Panc1 (cell line): ENCODE measurements at regions not wholly inside any gene's neighbourhood (a gene's known extent, or its start where the extent isn't known, plus 50 kb on each side); places are given as distances from the start of the nearest gene placed in this dataset.

Experiments
- ATAC-seq: fragments of 200-7000 bp; cut with Tn5 transposase; 2 replicates; pipeline ENCODE4 v1.9.1; 2020; ENCODE audit warnings: mild to moderate bottlenecking, moderate library complexity
- BruUV-seq: library from RNA; stranded (reverse); fragments of 400-500 nt; replicated peaks from 2 replicates; lab custom pipeline; 2021; lab: Mats Ljungman, UMichigan
- CTCF ChIA-PET: fragments of 300-600 bp; sonication (Branson Sonifier 250); formaldehyde crosslinking; loops from one replicate; lab custom pipeline; 2022; ENCODE audit warnings: antibody characterized with exemption; lab: Charles Lee
- POLR2A ChIA-PET: fragments of 300-600 bp; sonication (Branson Sonifier 250); formaldehyde crosslinking; loops from one replicate; lab custom pipeline; 2022; ENCODE audit warnings: antibody characterized with exemption; lab: Charles Lee
- DNase-seq: peaks from one replicate; pipeline ENCODE4 v3.0.0-alpha.2; 2010; ENCODE audit warnings: low read depth, low spot score
- H3K27ac ChIP-seq: 2 replicates; pipeline ENCODE4 v1.5.1; 2011; ENCODE audit warnings: mild to moderate bottlenecking, low read length, inconsistent platforms
- H3K27me3 ChIP-seq: fragments of 200-500 bp; sonication (Bioruptor generic); 2 replicates; pipeline ENCODE4 v1.6.0; 2014; ENCODE audit warnings: low read length, inconsistent platforms; ENCODE audit not compliant: control insufficient read depth, insufficient read depth
- H3K36me3 ChIP-seq: fragments of 200-500 bp; sonication (Bioruptor generic); 2 replicates; pipeline ENCODE4 v1.5.1; 2014; ENCODE audit warnings: inconsistent platforms, mild to moderate bottlenecking, low read length, moderate library complexity; ENCODE audit not compliant: control insufficient read depth, insufficient read depth
- H3K4me1 ChIP-seq: 2 replicates; pipeline ENCODE4 v1.5.1; 2011; ENCODE audit warnings: inconsistent platforms, mild to moderate bottlenecking, low read length, moderate library complexity; ENCODE audit not compliant: control insufficient read depth, insufficient read depth
- H3K4me3 ChIP-seq, 2 experiments: 2 replicates each; pipeline ENCODE4 v1.5.1; 2011 to 2012; ENCODE audit warnings: low read depth in 2 of 2, low read length in 2 of 2, mild to moderate bottlenecking in 2 of 2, inconsistent platforms in 1 of 2, moderate library complexity in 1 of 2
- H3K9me3 ChIP-seq: fragments of 200-500 bp; sonication (Bioruptor generic); 2 replicates; pipeline ENCODE4 v1.5.1; 2014; ENCODE audit warnings: low read depth, mild to moderate bottlenecking, inconsistent platforms, low read length, moderate library complexity; ENCODE audit not compliant: control insufficient read depth, insufficient read depth
- CTCF ChIP-seq: fragments of 450-650 bp; IDR thresholded peaks from 2 replicates; pipeline ENCODE4 v1.5.1; 2017; ENCODE audit warnings: mild to moderate bottlenecking
- POLR2AphosphoS5 ChIP-seq: IDR thresholded peaks from 2 replicates; pipeline ENCODE4 v1.6.1; 2012; ENCODE audit warnings: mild to moderate bottlenecking, low read depth, low read length, moderate library complexity
- REST ChIP-seq, 2 experiments: IDR thresholded peaks; 2 replicates each; pipeline ENCODE4 v1.6.1; 2011 to 2012; ENCODE audit warnings: low read depth in 2 of 2, control low read depth in 1 of 2, low read length in 1 of 2, mild to moderate bottlenecking in 1 of 2, moderate library complexity in 1 of 2; ENCODE audit not compliant: insufficient read depth in 1 of 2
- SIN3A ChIP-seq: IDR thresholded peaks from 2 replicates; pipeline ENCODE4 v1.6.1; 2012; ENCODE audit warnings: low read depth, mild to moderate bottlenecking, low read length, moderate library complexity, borderline replicate concordance; ENCODE audit not compliant: insufficient read depth
- TCF7L2 ChIP-seq: IDR thresholded peaks from 2 replicates; pipeline ENCODE4 v1.6.1; 2011; ENCODE audit warnings: mild to moderate bottlenecking, low read depth, low read length, inconsistent platforms
- in situ Hi-C: cut with HindIII; loops from 2 replicates; pipeline ENCODE4 v1.10.0; 2016; ENCODE audit warnings: low sequenced_read_pairs, low pct_unique_long_range_greater_than_20kb
- intact Hi-C: fragments of 100-400 bp; cut with micrococcal nuclease; formaldehyde crosslinking; loops from one replicate; pipeline ENCODE4 v1.10.0; 2022; ENCODE audit not compliant: unreplicated experiment

GRCh38 chr6:11309947-11310665, 77.6 kb upstream of the NEDD9 start:
- Histone ChIP-seq H3K4me3 (no peak overlapping the region), H3K9me3 (no peaks in the 10 kb centered on the region), H3K27ac (no peak overlapping the region), H3K4me1 (no peaks in the 10 kb centered on the region), H3K36me3 (no peaks in the 10 kb centered on the region), H3K27me3 (no peaks in the 10 kb centered on the region)
- ChIA-PET CTCF (no interaction called here), POLR2A (no interaction called here)
- DNase-seq (no peak), ATAC-seq (no peak)
- intact Hi-C loops: no loop called here
- BruUV-seq: no TSS peak
- in situ Hi-C loops: no loop called here
- no peak for TF ChIP-seq CTCF
- no peak for TF ChIP-seq SIN3A
- TF ChIP-seq TCF7L2: no peak
- TF ChIP-seq POLR2AphosphoS5: no peak
- TF ChIP-seq REST (IDR thresholded peaks at IDR 0.05; ENCODE audit: insufficient read depth in 1 of 2, low read depth in 2 of 2, low read length in 1 of 2): no peak

- in situ Hi-C loops: no loop called here
- Histone ChIP-seq H3K27ac (no peak overlapping the region), H3K4me3 (no peak overlapping the region), H3K9me3 (no peaks in the 10 kb centered on the region), H3K27me3 (no peaks in the 10 kb centered on the region), H3K4me1 (no peaks in the 10 kb centered on the region), H3K36me3 (no peaks in the 10 kb centered on the region)
- TF ChIP-seq CTCF (no peak), TCF7L2 (no peak), REST (IDR thresholded peaks at IDR 0.05; ENCODE audit: insufficient read depth in 1 of 2, low read depth in 2 of 2, low read length in 1 of 2) (no peak), POLR2AphosphoS5 (no peak), SIN3A (no peak)
- BruUV-seq: no TSS peak
- no peak for DNase-seq
- no peak for ATAC-seq
- POLR2A ChIA-PET: no interaction called here
- intact Hi-C loops: no loop called here
- CTCF ChIA-PET: no interaction called here
These were observed 74.8 kb upstream of the NEDD9 start for GRCh38 chr6:11307226-11307625.
